VCaP (cell line): ENCODE measurements at regions not wholly inside any gene's neighbourhood (a gene's known extent, or its start where the extent isn't known, plus 50 kb on each side); places are given as distances from the start of the nearest gene placed in this dataset.

ENCODE experiments used
- H3K27ac ChIP-seq: fragments of 450-650 bp; 2 replicates; pipeline ENCODE4 v1.5.1; 2017
- TF ChIP-seq, protein P1 (sequence below): fragments of 450-650 bp; conservative IDR thresholded peaks from 2 replicates; pipeline ENCODE4 v1.5.1; 2017; ENCODE audit warnings: mild to moderate bottlenecking, moderate library complexity

DNA sequence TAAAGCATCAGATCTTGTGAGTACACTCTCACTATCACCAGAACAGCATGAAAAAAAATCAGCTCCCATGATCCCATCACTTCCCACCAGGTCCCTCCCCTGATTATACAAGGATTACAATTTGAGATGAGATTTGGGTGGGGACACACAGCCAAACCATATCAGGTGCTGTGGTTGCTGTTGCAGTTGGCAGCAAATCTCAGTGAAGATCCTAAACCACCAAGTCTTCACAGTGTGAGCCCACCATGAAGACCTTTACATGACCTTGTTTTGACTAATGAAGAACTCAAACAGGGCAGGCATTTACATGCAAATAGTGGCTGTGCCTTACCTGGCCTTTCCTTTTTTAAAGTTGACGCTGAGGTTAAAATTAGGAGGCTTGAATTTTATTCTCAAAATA is 242.6 kb downstream of the ACTR3B start:
- H3K27ac ChIP-seq: no peak overlapping the region
- TF ChIP-seq, protein P1, sequence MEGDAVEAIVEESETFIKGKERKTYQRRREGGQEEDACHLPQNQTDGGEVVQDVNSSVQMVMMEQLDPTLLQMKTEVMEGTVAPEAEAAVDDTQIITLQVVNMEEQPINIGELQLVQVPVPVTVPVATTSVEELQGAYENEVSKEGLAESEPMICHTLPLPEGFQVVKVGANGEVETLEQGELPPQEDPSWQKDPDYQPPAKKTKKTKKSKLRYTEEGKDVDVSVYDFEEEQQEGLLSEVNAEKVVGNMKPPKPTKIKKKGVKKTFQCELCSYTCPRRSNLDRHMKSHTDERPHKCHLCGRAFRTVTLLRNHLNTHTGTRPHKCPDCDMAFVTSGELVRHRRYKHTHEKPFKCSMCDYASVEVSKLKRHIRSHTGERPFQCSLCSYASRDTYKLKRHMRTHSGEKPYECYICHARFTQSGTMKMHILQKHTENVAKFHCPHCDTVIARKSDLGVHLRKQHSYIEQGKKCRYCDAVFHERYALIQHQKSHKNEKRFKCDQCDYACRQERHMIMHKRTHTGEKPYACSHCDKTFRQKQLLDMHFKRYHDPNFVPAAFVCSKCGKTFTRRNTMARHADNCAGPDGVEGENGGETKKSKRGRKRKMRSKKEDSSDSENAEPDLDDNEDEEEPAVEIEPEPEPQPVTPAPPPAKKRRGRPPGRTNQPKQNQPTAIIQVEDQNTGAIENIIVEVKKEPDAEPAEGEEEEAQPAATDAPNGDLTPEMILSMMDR: no peak

DNA sequence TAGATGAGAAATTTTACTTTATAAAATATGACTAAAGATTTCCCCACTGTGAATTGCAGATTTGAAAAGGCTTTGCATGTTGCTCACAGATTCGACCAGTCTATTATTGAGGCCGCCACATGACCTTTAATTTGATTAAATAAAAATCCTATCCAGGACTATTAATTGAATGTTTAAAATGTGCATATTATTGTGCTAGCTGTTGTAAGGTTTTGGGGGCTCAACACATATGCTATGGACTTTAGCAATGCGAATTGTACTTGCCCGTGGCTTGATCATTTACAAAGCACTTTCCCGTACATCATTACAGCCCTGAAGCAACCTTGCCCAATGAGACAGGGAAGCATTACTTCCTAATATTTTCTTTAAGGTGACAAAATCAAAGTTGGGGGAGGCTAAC is 243.0 kb downstream of the ACTR3B start:
- no peak overlapping the region for H3K27ac ChIP-seq
- TF ChIP-seq, protein P1: no peak

DNA sequence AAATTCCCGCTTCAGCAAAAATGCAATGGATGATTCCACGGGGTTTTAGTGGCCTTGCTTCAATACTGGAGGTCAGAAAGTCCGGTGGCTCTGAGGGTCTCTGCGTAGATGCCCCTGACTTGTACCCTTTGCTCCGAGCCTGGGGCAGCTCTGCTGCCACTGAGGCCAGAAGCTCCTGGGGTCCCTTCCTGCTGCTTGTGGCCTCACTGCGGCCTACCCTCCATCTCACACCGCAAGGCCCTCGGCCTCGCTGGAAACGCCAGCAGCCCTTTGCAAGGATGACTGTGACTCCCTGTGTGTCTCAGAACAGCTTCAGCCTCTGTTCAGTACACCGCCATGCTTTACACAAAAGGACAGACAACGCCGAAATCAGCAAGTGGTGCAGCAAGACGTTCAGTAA is 244.8 kb downstream of the ACTR3B start:
- TF ChIP-seq, protein P1: no peak
- no peak overlapping the region for H3K27ac ChIP-seq

DNA sequence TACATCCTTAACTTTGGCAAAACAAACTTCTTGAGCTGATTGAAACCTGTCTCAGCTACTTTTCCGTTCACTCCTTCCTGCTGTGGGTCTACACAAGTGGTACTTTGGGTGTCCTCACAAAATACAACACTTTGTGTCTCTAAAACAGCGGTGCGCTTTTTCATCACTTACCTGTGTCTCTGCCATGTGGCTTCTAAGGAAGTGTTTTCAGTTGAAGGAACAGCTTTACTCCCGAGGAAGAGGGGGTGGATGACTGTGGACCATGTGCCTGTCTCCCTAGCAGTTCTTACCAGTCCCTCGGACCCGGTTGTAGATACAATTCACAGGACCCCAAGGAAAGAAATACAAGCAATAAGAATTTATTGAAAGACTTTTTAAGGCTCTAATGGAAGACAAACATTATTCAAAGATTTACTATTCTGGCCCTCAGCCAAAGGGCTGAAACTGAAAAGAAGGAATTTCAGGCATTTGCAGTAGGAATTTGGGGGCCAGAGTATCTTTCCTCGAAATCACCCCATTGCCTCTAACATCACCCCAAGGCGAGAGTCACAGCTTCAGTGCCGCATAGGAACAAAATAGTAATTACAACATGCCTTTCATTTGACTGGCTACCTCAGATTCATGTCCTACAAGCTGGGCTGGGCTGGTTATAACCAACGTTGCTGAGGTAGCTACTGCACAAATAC is 246.3 kb downstream of the ACTR3B start:
- no peak overlapping the region for H3K27ac ChIP-seq

DNA sequence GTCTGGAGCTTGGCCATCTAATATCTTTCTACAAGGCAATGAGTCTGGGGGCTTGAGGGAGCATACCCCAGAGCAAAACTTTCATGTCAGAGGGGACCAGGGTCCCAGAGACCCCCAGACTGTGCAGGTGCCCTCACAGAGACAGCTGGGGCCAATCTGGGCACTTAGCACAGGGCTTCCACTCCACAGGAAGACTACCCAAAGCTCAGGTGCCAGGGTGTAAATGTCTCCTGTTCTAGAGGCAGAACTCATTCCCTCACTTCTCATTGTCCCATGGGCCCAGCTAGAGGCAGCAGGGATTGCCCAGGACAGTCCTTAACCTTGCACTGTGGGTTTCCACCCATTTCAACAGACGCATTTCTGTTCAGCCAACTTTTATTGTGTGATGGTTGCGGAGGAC is 246.9 kb downstream of the ACTR3B start:
- no peak overlapping the region for H3K27ac ChIP-seq
- TF ChIP-seq, protein P1: no peak

More for the DNA sequence above, 246.3 kb downstream of the ACTR3B start:
- TF ChIP-seq, protein P1: no peak

DNA sequence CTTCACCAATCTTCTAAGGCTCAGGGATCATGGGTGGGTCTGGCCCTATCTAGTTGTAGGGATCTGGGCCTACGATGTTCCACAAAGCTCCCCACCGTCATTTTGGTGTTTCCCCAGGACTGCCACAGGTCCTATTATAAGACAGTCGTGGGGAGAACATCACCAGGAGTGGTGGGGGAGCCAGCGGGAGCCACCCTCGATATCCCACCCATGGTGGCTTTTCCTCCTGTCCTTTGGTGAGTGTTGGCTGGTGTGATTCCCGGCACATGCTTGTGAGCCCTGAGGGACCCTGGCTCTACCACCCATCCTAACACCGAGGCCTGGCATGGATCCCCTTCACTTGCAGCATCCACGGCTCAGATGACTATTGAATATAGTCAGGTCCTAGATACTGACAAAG is 247.4 kb downstream of the ACTR3B start:
- TF ChIP-seq, protein P1: no peak
- no peak overlapping the region for H3K27ac ChIP-seq

DNA sequence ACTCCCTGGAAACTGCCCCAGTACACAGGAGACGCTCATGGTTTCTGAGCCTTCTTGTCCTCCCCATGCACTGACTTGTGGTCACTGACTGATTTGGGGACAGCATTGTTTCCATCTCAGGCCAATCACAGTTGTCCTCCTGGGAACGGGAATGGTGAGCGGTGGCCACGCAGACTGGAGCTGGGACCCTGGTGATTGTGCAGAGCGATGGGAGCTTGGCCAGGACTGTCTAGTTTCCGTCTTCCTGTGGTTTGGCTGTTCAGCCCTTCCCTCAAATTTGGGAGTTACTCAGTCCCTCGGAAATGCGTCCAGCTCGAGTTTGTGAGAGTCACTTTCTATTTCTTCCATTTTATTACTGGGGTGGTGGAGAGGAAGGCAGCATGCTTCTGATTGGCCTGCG is 250.9 kb downstream of the ACTR3B start:
- TF ChIP-seq, protein P1: no peak
- H3K27ac ChIP-seq: no peak overlapping the region
